Mesendoderm (in vitro differentiated cells): ENCODE measurements at regions not wholly inside any gene's neighbourhood (a gene's known extent, or its start where the extent isn't known, plus 50 kb on each side); places are given as distances from the start of the nearest gene placed in this dataset.
A peak's percentile ranks its signal among the peaks of the same experiment; 100 is the strongest.

Experiments
- DNase-seq: peaks from one replicate; pipeline ENCODE4 v3.0.0; 2013
- H2AK5ac ChIP-seq: 2 replicates; pipeline ENCODE4 v1.6.1; 2013; ENCODE audit warnings: low read length, inconsistent platforms
- H2BK120ac ChIP-seq: 2 replicates; pipeline ENCODE4 v1.6.1; 2013; ENCODE audit warnings: low read depth, mild to moderate bottlenecking, low read length, moderate library complexity, mixed read lengths
- H2BK15ac ChIP-seq: replicated peaks from 2 replicates; pipeline ENCODE4 v1.6.1; 2013; ENCODE audit warnings: low read depth, mild to moderate bottlenecking, moderate library complexity
- H2BK5ac ChIP-seq: 2 replicates; pipeline ENCODE4 v1.6.1; 2013; ENCODE audit warnings: low read length, inconsistent platforms
- H3K18ac ChIP-seq: 2 replicates; pipeline ENCODE4 v1.6.1; 2013; ENCODE audit warnings: mild to moderate bottlenecking, low read length, mixed read lengths
- H3K23ac ChIP-seq: one replicate; pipeline ENCODE4 v1.6.1; 2013; ENCODE audit warnings: low read length
- H3K27ac ChIP-seq: 2 replicates; pipeline ENCODE4 v1.5.1; 2013; ENCODE audit warnings: low read depth, mild to moderate bottlenecking, inconsistent platforms, low read length, moderate library complexity
- H3K27me3 ChIP-seq: 2 replicates; pipeline ENCODE4 v1.6.1; 2013; ENCODE audit warnings: low read length, control low read depth, mild to moderate bottlenecking, inconsistent platforms; ENCODE audit not compliant: insufficient read depth, poor library complexity
- H3K36me3 ChIP-seq: 2 replicates; pipeline ENCODE4 v1.6.1; 2013; ENCODE audit warnings: low read length, inconsistent platforms; ENCODE audit not compliant: control insufficient read depth, insufficient read depth
- H3K4ac ChIP-seq: one replicate; pipeline ENCODE4 v1.6.1; 2013; ENCODE audit warnings: low read depth, mild to moderate bottlenecking, low read length, moderate library complexity
- H3K4me1 ChIP-seq: 2 replicates; pipeline ENCODE4 v1.6.1; 2013; ENCODE audit warnings: low read depth, low read length, inconsistent platforms; ENCODE audit not compliant: control insufficient read depth
- H3K4me2 ChIP-seq: 2 replicates; pipeline ENCODE4 v1.6.1; 2013; ENCODE audit warnings: low read length
- H3K4me3 ChIP-seq: 2 replicates; pipeline ENCODE4 v1.5.1; 2013; ENCODE audit warnings: mild to moderate bottlenecking, low read length
- H3K56ac ChIP-seq: one replicate; pipeline ENCODE4 v1.6.1; 2013; ENCODE audit warnings: low read length
- H3K79me1 ChIP-seq: 2 replicates; pipeline ENCODE4 v1.6.1; 2013; ENCODE audit warnings: low read length, inconsistent platforms
- H3K79me2 ChIP-seq: 2 replicates; pipeline ENCODE4 v1.6.1; 2013; ENCODE audit warnings: mild to moderate bottlenecking, low read length; ENCODE audit not compliant: control insufficient read depth, insufficient read depth
- H3K9ac ChIP-seq: 2 replicates; pipeline ENCODE4 v1.6.1; 2013; ENCODE audit warnings: low read length, inconsistent platforms
- H4K5ac ChIP-seq: one replicate; pipeline ENCODE4 v1.6.1; 2013; ENCODE audit warnings: low read length
- H4K8ac ChIP-seq: one replicate; pipeline ENCODE4 v1.6.1; 2013; ENCODE audit warnings: low read depth, mild to moderate bottlenecking, control low read depth, low read length, moderate library complexity
- WGBS: extraction: QIAGEN DNeasy Blood & Tissue Kit; methylation state at CpG from one replicate; pipeline ENCODE4 v1.1.7; 2013; ENCODE audit warnings: low lambda C conversion rate, missing lambda C conversion rate; ENCODE audit not compliant: insufficient coverage; ENCODE audit errors: extremely low coverage; 5-methylcytosine and 5-hydroxymethylcytosine counted together

GRCh38 chr2:14428056-14428455 is 204.5 kb upstream of the LRATD1 start:
- Histone ChIP-seq H3K56ac (no peak overlapping the region), H3K4me3 (no peak overlapping the region), H3K9ac (no peak overlapping the region), H4K5ac (no peak overlapping the region), H3K36me3 (no peaks in the 10 kb centered on the region), H3K4ac (no peak overlapping the region), H3K79me1 (no peaks in the 10 kb centered on the region), H2BK15ac (no peak overlapping the region), H3K4me1 (no peaks in the 10 kb centered on the region), H3K27me3 (no peaks in the 10 kb centered on the region), H3K23ac (no peak overlapping the region), H3K79me2 (no peaks in the 10 kb centered on the region), H2BK5ac (no peak overlapping the region), H3K18ac (no peak overlapping the region), H3K27ac (no peak overlapping the region), H2AK5ac (no peak overlapping the region), H2BK120ac (no peak overlapping the region), H4K8ac (no peak overlapping the region), H3K4me2 (no peak overlapping the region)
- DNase-seq, result no peak
- no CpG with 5 or more reads among the region's 2 CpGs for WGBS

- H3K18ac ChIP-seq, result no peak overlapping the region
- no peaks in the 10 kb centered on the region for H3K79me1 ChIP-seq
- no peak overlapping the region for H2BK120ac ChIP-seq
- no peak overlapping the region for H3K4me2 ChIP-seq
- H3K36me3 ChIP-seq, result no peaks in the 10 kb centered on the region
- no peak overlapping the region for H3K23ac ChIP-seq
- H3K4ac ChIP-seq, result no peak overlapping the region
- H3K4me3 ChIP-seq, result no peak overlapping the region
- no peak overlapping the region for H3K27ac ChIP-seq
- H3K56ac ChIP-seq, result no peak overlapping the region
- no peak overlapping the region for H4K8ac ChIP-seq
- H3K4me1 ChIP-seq, result no peaks in the 10 kb centered on the region
- no peak overlapping the region for H2BK15ac ChIP-seq
- no peak overlapping the region for H2AK5ac ChIP-seq
- no CpG with 5 or more reads among the region's 5 CpGs for WGBS
- no peak overlapping the region for H2BK5ac ChIP-seq
- H3K27me3 ChIP-seq, result no peaks in the 10 kb centered on the region
- H3K9ac ChIP-seq, result no peak overlapping the region
- no peak overlapping the region for H4K5ac ChIP-seq
- no peaks in the 10 kb centered on the region for H3K79me2 ChIP-seq
- DNase-seq, result no peak
Observed at GRCh38 chr2:14433946-14434495, 198.5 kb upstream of the LRATD1 start.

GRCh38 chr2:14445670-14446069 is 186.8 kb upstream of the LRATD1 start:
- Histone ChIP-seq H3K4me2 (no peak overlapping the region), H3K36me3 (no peaks in the 10 kb centered on the region), H3K4me3 (no peak overlapping the region), H3K18ac (no peak overlapping the region), H3K23ac (no peak overlapping the region), H2BK5ac (no peak overlapping the region), H3K4me1 (no peaks in the 10 kb centered on the region), H4K5ac (no peak overlapping the region), H3K79me1 (no peaks in the 10 kb centered on the region), H3K27me3 (no peaks in the 10 kb centered on the region), H3K56ac (no peak overlapping the region), H2AK5ac (no peak overlapping the region), H4K8ac (no peak overlapping the region), H3K9ac (no peak overlapping the region), H3K27ac (no peak overlapping the region), H2BK15ac (no peak overlapping the region), H2BK120ac (no peak overlapping the region), H3K79me2 (no peaks in the 10 kb centered on the region), H3K4ac (no peak overlapping the region)
- DNase-seq, result peak; percentile 10

GRCh38 chr2:14448340-14448739 is 184.2 kb upstream of the LRATD1 start:
- H2AK5ac ChIP-seq, result no peak overlapping the region
- H3K23ac ChIP-seq, result no peak overlapping the region
- H3K4me2 ChIP-seq, result no peak overlapping the region
- no peaks in the 10 kb centered on the region for H3K4me1 ChIP-seq
- H4K8ac ChIP-seq, result no peak overlapping the region
- H3K4me3 ChIP-seq, result no peak overlapping the region
- no peak overlapping the region for H2BK120ac ChIP-seq
- no peak overlapping the region for H3K27ac ChIP-seq
- H3K56ac ChIP-seq, result no peak overlapping the region
- DNase-seq, result no peak
- no CpG with 5 or more reads among the region's 1 CpG for WGBS
- no peak overlapping the region for H4K5ac ChIP-seq
- no peak overlapping the region for H2BK15ac ChIP-seq
- H3K18ac ChIP-seq, result no peak overlapping the region
- no peak overlapping the region for H3K9ac ChIP-seq
- no peak overlapping the region for H3K4ac ChIP-seq
- H2BK5ac ChIP-seq, result no peak overlapping the region
- no peaks in the 10 kb centered on the region for H3K79me2 ChIP-seq
- H3K36me3 ChIP-seq, result no peaks in the 10 kb centered on the region
- H3K79me1 ChIP-seq, result no peaks in the 10 kb centered on the region
- no peaks in the 10 kb centered on the region for H3K27me3 ChIP-seq

GRCh38 chr2:14451312-14451711 is 181.2 kb upstream of the LRATD1 start:
- Histone ChIP-seq H4K5ac (no peak overlapping the region), H3K4me3 (no peak overlapping the region), H2BK5ac (no peak overlapping the region), H2BK15ac (no peak overlapping the region), H2BK120ac (no peak overlapping the region), H3K79me1 (no peaks in the 10 kb centered on the region), H4K8ac (no peak overlapping the region), H3K23ac (no peak overlapping the region), H3K4ac (no peak overlapping the region), H3K27ac (no peak overlapping the region), H3K4me1 (no peaks in the 10 kb centered on the region), H3K56ac (no peak overlapping the region), H3K4me2 (no peak overlapping the region), H3K27me3 (no peaks in the 10 kb centered on the region), H3K79me2 (no peaks in the 10 kb centered on the region), H3K9ac (no peak overlapping the region), H3K18ac (no peak overlapping the region), H2AK5ac (no peak overlapping the region), H3K36me3 (no peaks in the 10 kb centered on the region)
- WGBS, result no CpG with 5 or more reads among the region's 2 CpGs
- peak; percentile 25 for DNase-seq

- WGBS, result no CpG with 5 or more reads among the region's 3 CpGs
- no peak overlapping the region for H4K8ac ChIP-seq
- H3K4me3 ChIP-seq, result no peak overlapping the region
- H3K27ac ChIP-seq, result no peak overlapping the region
- H3K79me2 ChIP-seq, result no peaks in the 10 kb centered on the region
- H3K18ac ChIP-seq, result no peak overlapping the region
- H3K36me3 ChIP-seq, result no peaks in the 10 kb centered on the region
- no peak overlapping the region for H2BK5ac ChIP-seq
- H3K4me2 ChIP-seq, result no peak overlapping the region
- H2BK120ac ChIP-seq, result no peak overlapping the region
- no peak overlapping the region for H3K56ac ChIP-seq
- no peak overlapping the region for H3K9ac ChIP-seq
- no peaks in the 10 kb centered on the region for H3K79me1 ChIP-seq
- no peaks in the 10 kb centered on the region for H3K27me3 ChIP-seq
- no peak overlapping the region for H2BK15ac ChIP-seq
- H3K4ac ChIP-seq, result no peak overlapping the region
- no peak overlapping the region for H3K23ac ChIP-seq
- H4K5ac ChIP-seq, result no peak overlapping the region
- H2AK5ac ChIP-seq, result no peak overlapping the region
- peak; percentile 11 for DNase-seq
- H3K4me1 ChIP-seq, result no peaks in the 10 kb centered on the region
Observed at GRCh38 chr2:14454202-14454601, 178.3 kb upstream of the LRATD1 start.
